Mesenchymal stem cell (in vitro differentiated cells and primary cell): ENCODE measurements at regions not wholly inside any gene's neighbourhood (a gene's known extent, or its start where the extent isn't known, plus 50 kb on each side); places are given as distances from the start of the nearest gene placed in this dataset.

Source experiments
- DNase-seq: peaks from one replicate; pipeline ENCODE4 v3.0.0-alpha.2; 2013
- H2AFZ ChIP-seq: one replicate; pipeline ENCODE4 v1.6.1; 2013; ENCODE audit warnings: low read depth, mild to moderate bottlenecking, control low read depth, inconsistent platforms, low read length, moderate library complexity
- H2AK5ac ChIP-seq: 2 replicates; pipeline ENCODE4 v1.6.1; 2013; ENCODE audit warnings: low read length, moderate library complexity, mild to moderate bottlenecking, inconsistent platforms; ENCODE audit not compliant: severe bottlenecking
- H2BK120ac ChIP-seq: one replicate; pipeline ENCODE4 v1.6.1; 2013; ENCODE audit warnings: low read depth, mild to moderate bottlenecking, inconsistent platforms, low read length, moderate library complexity
- H2BK12ac ChIP-seq, 2 experiments: one replicate each; pipeline ENCODE4 v1.6.1; 2013; ENCODE audit warnings: inconsistent platforms in 2 of 2, low read length in 2 of 2, mild to moderate bottlenecking in 2 of 2, moderate library complexity in 2 of 2, control low read depth in 1 of 2
- H2BK15ac ChIP-seq: one replicate; pipeline ENCODE4 v1.6.1; 2013; ENCODE audit warnings: mild to moderate bottlenecking, low read depth, inconsistent platforms; ENCODE audit not compliant: poor library complexity, severe bottlenecking
- H2BK5ac ChIP-seq: 2 replicates; pipeline ENCODE4 v1.6.1; 2013; ENCODE audit warnings: low read depth, mild to moderate bottlenecking, low read length, control low read depth, inconsistent platforms; ENCODE audit not compliant: poor library complexity, severe bottlenecking
- H3K14ac ChIP-seq, 2 experiments: one replicate each; pipeline ENCODE4 v1.6.1; 2013; ENCODE audit warnings: inconsistent platforms in 2 of 2, low read length in 2 of 2, control low read depth in 1 of 2, mild to moderate bottlenecking in 1 of 2, moderate library complexity in 1 of 2
- H3K18ac ChIP-seq, 2 experiments: one replicate each; pipeline ENCODE4 v1.6.1; 2013; ENCODE audit warnings: inconsistent platforms in 2 of 2, low read length in 2 of 2, control low read depth in 1 of 2, low read depth in 1 of 2, mild to moderate bottlenecking in 1 of 2
- H3K23ac ChIP-seq, 2 experiments: one replicate each; pipeline ENCODE4 v1.6.1; 2013; ENCODE audit warnings: inconsistent platforms in 2 of 2, low read length in 2 of 2, mild to moderate bottlenecking in 2 of 2, moderate library complexity in 2 of 2, control low read depth in 1 of 2
- H3K27ac ChIP-seq: 2 replicates; pipeline ENCODE4 v1.5.1; 2013; ENCODE audit warnings: mild to moderate bottlenecking, moderate library complexity, low read length, control low read depth, inconsistent platforms; ENCODE audit not compliant: poor library complexity, severe bottlenecking
- H3K27me3 ChIP-seq, 2 experiments: 2 replicates each; pipeline versions ENCODE4 v1.6.1 to v1.7.0; 2013; ENCODE audit warnings: low read length in 2 of 2, mild to moderate bottlenecking in 2 of 2, moderate library complexity in 2 of 2, control low read depth in 1 of 2, inconsistent platforms in 1 of 2; ENCODE audit not compliant: control insufficient read depth in 1 of 2, insufficient read depth in 1 of 2
- H3K36me3 ChIP-seq, 2 experiments: 2 replicates each; pipeline versions ENCODE4 v1.6.1 to v1.7.0; 2013; ENCODE audit warnings: low read length in 2 of 2, control low read depth in 1 of 2, inconsistent platforms in 1 of 2, low read depth in 1 of 2, mild to moderate bottlenecking in 1 of 2; ENCODE audit not compliant: insufficient read depth in 2 of 2, control insufficient read depth in 1 of 2
- H3K4ac ChIP-seq, 2 experiments: one replicate each; pipeline ENCODE4 v1.6.1; 2013; ENCODE audit warnings: inconsistent platforms in 2 of 2, low read length in 2 of 2, mild to moderate bottlenecking in 2 of 2, moderate library complexity in 2 of 2, control low read depth in 1 of 2, low read depth in 1 of 2
- H3K4me1 ChIP-seq: 2 replicates; pipeline ENCODE4 v1.6.1; 2013; ENCODE audit warnings: low read depth, low read length, control low read depth; ENCODE audit not compliant: control insufficient read depth, insufficient read depth
- H3K4me2 ChIP-seq: 2 replicates; pipeline ENCODE4 v1.6.1; 2013; ENCODE audit warnings: low read length, mild to moderate bottlenecking, inconsistent platforms; ENCODE audit not compliant: poor library complexity, severe bottlenecking
- H3K4me3 ChIP-seq, 2 experiments: 2 replicates each; pipeline versions ENCODE4 v1.5.1 to v1.7.0; 2013; ENCODE audit warnings: low read length in 2 of 2, mild to moderate bottlenecking in 2 of 2, control low read depth in 1 of 2, low read depth in 1 of 2; ENCODE audit not compliant: insufficient read depth in 1 of 2
- H3K79me1 ChIP-seq: replicated peaks from 2 replicates; pipeline ENCODE4 v1.6.1; 2013; ENCODE audit warnings: mild to moderate bottlenecking, control low read depth, low read length, inconsistent platforms; ENCODE audit not compliant: poor library complexity, severe bottlenecking
- H3K9ac ChIP-seq: 2 replicates; pipeline ENCODE4 v1.7.0; 2013; ENCODE audit warnings: mild to moderate bottlenecking, low read length, moderate library complexity
- H3K9me3 ChIP-seq: 2 replicates; pipeline ENCODE4 v1.7.0; 2013; ENCODE audit warnings: mild to moderate bottlenecking, low read length; ENCODE audit not compliant: control insufficient read depth
- H4K8ac ChIP-seq: one replicate; pipeline ENCODE4 v1.6.1; 2013; ENCODE audit warnings: inconsistent platforms, mild to moderate bottlenecking, low read length, moderate library complexity
- H4K91ac ChIP-seq: one replicate; pipeline ENCODE4 v1.6.1; 2013; ENCODE audit warnings: mild to moderate bottlenecking, low read length, inconsistent platforms
- WGBS: methylation state at CpG from one replicate; pipeline ENCODE4 v1.1.7; 2013; ENCODE audit warnings: mixed read lengths; 5-methylcytosine and 5-hydroxymethylcytosine counted together

- H3K9me3 ChIP-seq, result no peaks in the 10 kb centered on the region
- DNase-seq, result no peak
- peaks cover 6 to 16% of the 10 kb centered on the region in 2 experiments for H3K27me3 ChIP-seq
- no peak overlapping the region for H4K8ac ChIP-seq
- H3K9ac ChIP-seq, result no peak overlapping the region
- no peak overlapping the region for H3K27ac ChIP-seq
- H3K4ac ChIP-seq, result no peak overlapping the region
- no peak overlapping the region for H3K4me2 ChIP-seq
- H4K91ac ChIP-seq, result no peak overlapping the region
- no peak overlapping the region for H2BK12ac ChIP-seq
- no peak overlapping the region for H2AK5ac ChIP-seq
- no peak overlapping the region for H3K4me3 ChIP-seq
- no peaks in the 10 kb centered on the region for H3K79me1 ChIP-seq
- no peak overlapping the region for H2BK15ac ChIP-seq
- no peak overlapping the region for H3K18ac ChIP-seq
- no peak overlapping the region for H2BK120ac ChIP-seq
- WGBS, result 100% methylated on average over 1 of the region's 5 CpGs
- H3K14ac ChIP-seq, result no peak overlapping the region
- H3K23ac ChIP-seq, result no peak overlapping the region
- no peaks in the 10 kb centered on the region for H3K36me3 ChIP-seq
- no peak overlapping the region for H2AFZ ChIP-seq
- peaks cover 5% of the 10 kb centered on the region for H3K4me1 ChIP-seq
- H2BK5ac ChIP-seq, result no peak overlapping the region
These were observed 117.6 kb upstream of the TMCC3 start for GRCh38 chr12:94767956-94768355.

GRCh38 chr12:94766397-94766796 is 116.0 kb upstream of the TMCC3 start:
- H2BK12ac ChIP-seq, result no peak overlapping the region
- no peaks in the 10 kb centered on the region for H3K36me3 ChIP-seq
- H3K23ac ChIP-seq, result no peak overlapping the region
- no peak overlapping the region for H2AFZ ChIP-seq
- no peak overlapping the region for H2BK15ac ChIP-seq
- H2AK5ac ChIP-seq, result no peak overlapping the region
- no peak overlapping the region for H3K4ac ChIP-seq
- no peaks in the 10 kb centered on the region for H3K9me3 ChIP-seq
- H2BK120ac ChIP-seq, result no peak overlapping the region
- H3K4me2 ChIP-seq, result no peak overlapping the region
- no peak for DNase-seq
- H4K91ac ChIP-seq, result no peak overlapping the region
- H2BK5ac ChIP-seq, result no peak overlapping the region
- no peak overlapping the region for H3K27ac ChIP-seq
- peaks cover 7% of the 10 kb centered on the region for H3K4me1 ChIP-seq
- no peak overlapping the region for H3K18ac ChIP-seq
- H3K4me3 ChIP-seq, result no peak overlapping the region
- H3K9ac ChIP-seq, result no peak overlapping the region
- H4K8ac ChIP-seq, result no peak overlapping the region
- WGBS, result 100% methylated on average over 1 of the region's 1 CpG
- H3K27me3 ChIP-seq, result peaks cover 0 to 6% of the 10 kb centered on the region in 2 experiments
- no peak overlapping the region for H3K14ac ChIP-seq
- no peaks in the 10 kb centered on the region for H3K79me1 ChIP-seq

GRCh38 chr12:94763462-94763861 is 113.1 kb upstream of the TMCC3 start:
- WGBS, result 91% methylated on average over 6 of the region's 6 CpGs

GRCh38 chr12:94762943-94763342 is 112.6 kb upstream of the TMCC3 start:
- no peak overlapping the region for H2BK120ac ChIP-seq
- no peak overlapping the region for H4K91ac ChIP-seq
- no peak overlapping the region for H3K14ac ChIP-seq
- no peak overlapping the region for H3K23ac ChIP-seq
- no peaks in the 10 kb centered on the region for H3K36me3 ChIP-seq
- no peak overlapping the region for H4K8ac ChIP-seq
- no peak overlapping the region for H3K27ac ChIP-seq
- H3K4me2 ChIP-seq, result no peak overlapping the region
- no peaks in the 10 kb centered on the region for H3K79me1 ChIP-seq
- H3K9me3 ChIP-seq, result no peaks in the 10 kb centered on the region
- H3K27me3 ChIP-seq, result no peaks in the 10 kb centered on the region
- H3K4me1 ChIP-seq, result peaks cover 2% of the 10 kb centered on the region
- H3K4me3 ChIP-seq, result no peak overlapping the region
- DNase-seq, result no peak
- H2AK5ac ChIP-seq, result no peak overlapping the region
- H2AFZ ChIP-seq, result no peak overlapping the region
- H2BK15ac ChIP-seq, result no peak overlapping the region
- H3K18ac ChIP-seq, result peak overlapping the region in 1 of 2 experiments; percentile 21
- peak overlapping the region; percentile 80 for H3K9ac ChIP-seq
- H2BK5ac ChIP-seq, result no peak overlapping the region
- H3K4ac ChIP-seq, result no peak overlapping the region
- 39% methylated on average over 2 of the region's 3 CpGs for WGBS
- no peak overlapping the region for H2BK12ac ChIP-seq

More at GRCh38 chr12:94763462-94763861, 113.1 kb upstream of the TMCC3 start:
- no peak overlapping the region for H2AFZ ChIP-seq
- H3K27me3 ChIP-seq, result no peaks in the 10 kb centered on the region
- H3K9ac ChIP-seq, result peak overlapping the region; percentile 84
- no peak overlapping the region for H2BK15ac ChIP-seq
- H4K8ac ChIP-seq, result no peak overlapping the region
- no peak overlapping the region for H2BK5ac ChIP-seq
- H3K27ac ChIP-seq, result no peak overlapping the region
- no peak overlapping the region for H3K14ac ChIP-seq
- DNase-seq, result no peak
- H3K4me3 ChIP-seq, result no peak overlapping the region
- H2AK5ac ChIP-seq, result no peak overlapping the region
- peaks cover 4% of the 10 kb centered on the region for H3K4me1 ChIP-seq
- H4K91ac ChIP-seq, result no peak overlapping the region
- no peak overlapping the region for H3K23ac ChIP-seq
- no peaks in the 10 kb centered on the region for H3K79me1 ChIP-seq
- H3K18ac ChIP-seq, result no peak overlapping the region
- no peaks in the 10 kb centered on the region for H3K9me3 ChIP-seq
- no peak overlapping the region for H2BK12ac ChIP-seq
- no peak overlapping the region for H3K4ac ChIP-seq
- H3K36me3 ChIP-seq, result no peaks in the 10 kb centered on the region
- no peak overlapping the region for H2BK120ac ChIP-seq
- no peak overlapping the region for H3K4me2 ChIP-seq
